GM10248 (cell line): ENCODE measurements at regions not wholly inside any gene's neighbourhood (a gene's known extent, or its start where the extent isn't known, plus 50 kb on each side); places are given as distances from the start of the nearest gene placed in this dataset.

Experiments
- CTCF ChIA-PET: fragments of 300-600 bp; sonication (Branson Sonifier 250); formaldehyde crosslinking; extraction: SDS; loops from one replicate; lab custom pipeline; 2021; ENCODE audit warnings: antibody characterized with exemption; lab: Yijun Ruan, JAX
- POLR2A ChIA-PET: fragments of 350-650 bp; sonication (Branson Sonifier 250); formaldehyde crosslinking; extraction: SDS; loops from one replicate; lab custom pipeline; 2020; ENCODE audit warnings: antibody characterized with exemption; lab: Yijun Ruan, JAX
- DNase-seq: peaks from one replicate; pipeline ENCODE4 v3.0.0; 2012; ENCODE audit errors: extremely low spot score
- TF ChIP-seq, protein P1 (sequence below): IDR thresholded peaks from 2 replicates; pipeline ENCODE4 v1.5.1; 2012; ENCODE audit warnings: mild to moderate bottlenecking, low read depth; ENCODE audit errors: extremely low read depth, missing control alignments, control extremely low read depth

DNA sequence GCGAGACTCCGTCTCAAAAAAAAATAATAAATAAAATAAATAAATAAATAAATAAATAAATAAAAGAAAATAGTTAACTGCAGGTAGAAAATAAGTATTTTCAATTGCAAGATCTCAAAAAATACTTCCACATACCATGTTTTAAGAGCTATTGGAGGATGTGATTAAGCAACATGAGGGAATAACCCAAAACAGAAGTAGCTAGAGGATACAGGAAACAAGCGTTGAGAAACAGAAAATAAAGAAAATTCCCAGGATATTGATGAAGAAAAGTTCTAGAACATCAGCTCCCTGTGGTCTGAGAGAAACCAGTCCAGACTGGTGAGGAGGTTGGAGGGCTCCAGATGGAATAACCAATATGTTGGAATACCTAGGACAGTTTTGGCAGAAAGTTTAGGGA, 57.3 kb upstream of the RND3 start:
- CTCF ChIA-PET: interaction anchor here (1.0 kb wide), 1 partner anchor 15 kb away, joined by 3 read pairs; no protein-coding TSS in a partner anchor
- POLR2A ChIA-PET: no interaction called here

DNA sequence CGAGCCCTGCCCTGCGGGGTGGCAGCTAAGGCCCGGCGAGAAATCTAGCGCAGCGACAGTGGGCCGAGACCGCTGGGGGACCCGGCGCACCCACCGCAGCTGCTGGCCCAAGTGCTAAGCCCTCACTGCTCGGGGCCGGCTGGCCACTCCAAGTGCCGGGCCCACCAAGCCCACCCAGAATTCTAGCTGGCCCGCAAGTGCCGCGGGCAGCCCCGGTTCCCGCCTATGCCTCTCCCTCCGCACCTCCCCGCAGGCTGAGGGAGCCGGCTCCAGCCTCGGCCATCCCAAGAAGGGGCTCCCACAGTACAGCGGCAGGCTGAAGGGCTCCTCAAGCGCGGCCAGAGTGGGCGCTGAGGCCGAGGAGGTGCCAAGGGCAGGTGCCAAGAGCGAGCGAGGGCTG, 55.2 kb upstream of the RND3 start:
- TF ChIP-seq, protein P1, sequence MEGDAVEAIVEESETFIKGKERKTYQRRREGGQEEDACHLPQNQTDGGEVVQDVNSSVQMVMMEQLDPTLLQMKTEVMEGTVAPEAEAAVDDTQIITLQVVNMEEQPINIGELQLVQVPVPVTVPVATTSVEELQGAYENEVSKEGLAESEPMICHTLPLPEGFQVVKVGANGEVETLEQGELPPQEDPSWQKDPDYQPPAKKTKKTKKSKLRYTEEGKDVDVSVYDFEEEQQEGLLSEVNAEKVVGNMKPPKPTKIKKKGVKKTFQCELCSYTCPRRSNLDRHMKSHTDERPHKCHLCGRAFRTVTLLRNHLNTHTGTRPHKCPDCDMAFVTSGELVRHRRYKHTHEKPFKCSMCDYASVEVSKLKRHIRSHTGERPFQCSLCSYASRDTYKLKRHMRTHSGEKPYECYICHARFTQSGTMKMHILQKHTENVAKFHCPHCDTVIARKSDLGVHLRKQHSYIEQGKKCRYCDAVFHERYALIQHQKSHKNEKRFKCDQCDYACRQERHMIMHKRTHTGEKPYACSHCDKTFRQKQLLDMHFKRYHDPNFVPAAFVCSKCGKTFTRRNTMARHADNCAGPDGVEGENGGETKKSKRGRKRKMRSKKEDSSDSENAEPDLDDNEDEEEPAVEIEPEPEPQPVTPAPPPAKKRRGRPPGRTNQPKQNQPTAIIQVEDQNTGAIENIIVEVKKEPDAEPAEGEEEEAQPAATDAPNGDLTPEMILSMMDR: no peak

More for the DNA sequence above, 57.3 kb upstream of the RND3 start:
- DNase-seq: no peak
- TF ChIP-seq, protein P1: no peak

DNA sequence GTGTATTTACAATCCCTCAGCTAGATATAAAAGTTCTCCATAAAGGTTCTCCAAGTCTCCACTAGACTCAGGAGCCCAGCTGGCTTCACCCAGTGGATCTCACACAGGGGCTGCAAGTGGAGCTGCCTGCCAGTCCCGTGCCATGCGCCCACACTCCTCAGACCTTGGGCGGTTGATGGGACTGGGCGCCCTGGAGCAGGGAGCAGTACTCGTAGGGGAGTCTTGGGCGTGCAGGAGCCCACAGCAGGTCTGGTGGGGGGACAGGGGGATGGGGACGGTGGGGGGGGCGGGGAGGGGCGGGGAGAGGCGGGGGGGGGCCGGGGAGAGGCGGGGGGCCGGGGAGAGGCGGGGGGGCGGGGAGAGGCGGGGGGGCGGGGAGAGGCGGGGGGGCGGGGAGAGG, 54.7 kb upstream of the RND3 start:
- ChIA-PET POLR2A (no interaction called here), CTCF (no interaction called here)
- TF ChIP-seq, protein P1: no peak
- DNase-seq: no peak

More for the DNA sequence above, 55.2 kb upstream of the RND3 start:
- POLR2A ChIA-PET: no interaction called here
- CTCF ChIA-PET: interaction anchor here (1.0 kb wide), 1 partner anchor 26 kb away, joined by 3 read pairs; no protein-coding TSS in a partner anchor
- no peak for DNase-seq

DNA sequence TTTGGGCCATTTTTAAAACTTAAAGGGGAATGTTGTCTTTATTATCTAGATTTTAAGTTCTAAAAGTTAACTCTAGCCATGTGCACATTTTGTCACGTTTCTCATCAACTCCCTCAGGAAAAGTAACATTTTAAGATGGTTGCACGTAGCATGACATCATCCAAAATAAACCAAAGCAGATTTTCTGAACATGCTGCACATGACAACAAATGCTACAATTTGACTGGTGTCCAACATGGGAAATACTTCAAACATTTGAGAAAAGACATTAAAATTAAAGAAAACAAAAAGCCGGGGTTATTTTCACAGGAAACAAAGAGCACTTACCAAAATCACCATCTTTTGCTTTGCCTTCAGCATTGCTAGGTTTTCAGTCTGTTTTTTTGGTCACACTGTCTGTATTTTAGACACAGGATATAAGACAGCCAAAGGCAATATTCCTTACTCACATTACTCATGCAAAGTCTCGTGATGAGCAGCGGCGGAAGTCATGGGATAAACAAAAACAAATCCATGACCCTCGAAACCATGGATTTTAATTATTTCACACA, 51.3 kb upstream of the RND3 start:
- ChIA-PET CTCF (no interaction called here), POLR2A (no interaction called here)
- TF ChIP-seq, protein P1: no peak
- no peak for DNase-seq
